Tibial nerve (tissue), 4 donors: ENCODE measurements at regions not wholly inside any gene's neighbourhood (a gene's known extent, or its start where the extent isn't known, plus 50 kb on each side); places are given as distances from the start of the nearest gene placed in this dataset.

Experiments
- DNase-seq, 2 donors: peaks; one replicate each; pipeline ENCODE4 v3.0.0-alpha.2; 2019; ENCODE audit warnings: low spot score in 2 of 2
- H3K27ac ChIP-seq, 4 donors: fragments of 200-600 bp; sonication (generic) in 3 of 4; one replicate each; pipeline ENCODE4 v1.5.1; 2017 to 2019; ENCODE audit warnings: mild to moderate bottlenecking in 1 of 4
- H3K27me3 ChIP-seq, 2 donors: fragments of 200-600 bp; sonication (generic) in 1 of 2; one replicate each; pipeline versions ENCODE4 v1.5.1 to v1.6.0; 2017 to 2019
- H3K36me3 ChIP-seq, 3 donors: fragments of 200-600 bp; sonication (generic); one replicate each; pipeline ENCODE4 v1.5.1; 2018 to 2019
- H3K4me1 ChIP-seq, 4 donors: fragments of 200-600 bp; sonication (generic) in 3 of 4; one replicate each; pipeline ENCODE4 v1.5.1; 2017 to 2019
- H3K4me3 ChIP-seq, 4 donors: fragments of 200-600 bp; sonication (generic) in 3 of 4; one replicate each; pipeline ENCODE4 v1.5.1; 2017 to 2019; ENCODE audit warnings: mild to moderate bottlenecking in 1 of 4, moderate library complexity in 1 of 4
- H3K9me3 ChIP-seq, 4 donors: fragments of 200-600 bp; sonication (generic) in 3 of 4; one replicate each; pipeline ENCODE4 v1.5.1; 2017 to 2019
- CTCF ChIP-seq, 5 experiments: fragments of 200-600 bp in 3 of 5; fragments of 450-650 bp in 2 of 5; sonication (generic) in 3 of 5; IDR thresholded peaks; one replicate each; pipeline ENCODE4 v1.5.1; 2016 to 2019; ENCODE audit warnings: antibody characterized with exemption in 5 of 5, mild to moderate bottlenecking in 3 of 5, moderate library complexity in 2 of 5
- EP300 ChIP-seq, 2 donors: sonication (generic); formaldehyde crosslinking; IDR thresholded peaks; one replicate each; pipeline ENCODE4 v1.6.1; 2017; ENCODE audit warnings: antibody characterized with exemption in 2 of 2, mild to moderate bottlenecking in 1 of 2
- POLR2A ChIP-seq, 2 donors: fragments of 450-650 bp; IDR thresholded peaks; one replicate each; pipeline ENCODE4 v1.6.1; 2017; ENCODE audit warnings: antibody characterized with exemption in 2 of 2, mild to moderate bottlenecking in 2 of 2, moderate library complexity in 2 of 2
- WGBS, 2 donors: methylation state at CpG; one replicate each; pipeline ENCODE4 v1.1.5; 2018; 5-methylcytosine and 5-hydroxymethylcytosine counted together

DNA sequence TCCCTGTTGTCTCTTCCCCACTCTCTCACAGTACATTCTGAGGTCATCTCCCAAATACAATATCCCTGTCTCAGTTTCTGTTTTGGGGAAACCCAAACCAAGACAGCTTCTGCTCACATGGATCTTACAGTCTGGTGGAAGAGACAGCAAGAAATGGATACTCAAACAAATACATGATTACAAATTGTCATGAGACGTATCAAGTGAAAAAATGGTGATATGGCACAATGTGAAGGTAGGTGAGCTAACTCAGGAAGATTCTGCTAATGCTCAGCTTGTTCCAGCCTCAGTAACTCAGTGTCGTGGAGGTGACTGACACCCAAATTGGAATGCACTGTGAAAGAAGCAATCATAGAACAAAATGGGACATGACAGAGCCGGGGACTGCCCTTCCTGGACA is 68.3 kb downstream of the CHST1 start:
- 72 to 74% methylated on average over 3 of the region's 3 CpGs for WGBS, 2 donors
- no peaks in the 10 kb centered on the region for H3K36me3 ChIP-seq
- H3K4me3 ChIP-seq, result no peak overlapping the region
- no peaks in the 10 kb centered on the region for H3K4me1 ChIP-seq
- peaks cover 0 to 3% of the 10 kb centered on the region in 2 donors for H3K27me3 ChIP-seq
- TF ChIP-seq POLR2A (IDR thresholded peaks at IDR 0.05), result no peak
- TF ChIP-seq CTCF (IDR thresholded peaks at IDR 0.05), result no peak
- no peak overlapping the region for H3K27ac ChIP-seq
- peaks cover 0 to 5% (median 0%) of the 10 kb centered on the region in 4 donors for H3K9me3 ChIP-seq
- DNase-seq, result no peak

- DNase-seq, result no peak
- Histone ChIP-seq H3K27ac (no peak overlapping the region), H3K4me3 (no peak overlapping the region), H3K27me3 (peaks cover 0 to 3% of the 10 kb centered on the region in 2 donors), H3K36me3 (no peaks in the 10 kb centered on the region), H3K9me3 (peaks cover 0 to 5% (median 0%) of the 10 kb centered on the region in 4 donors), H3K4me1 (no peaks in the 10 kb centered on the region)
- TF ChIP-seq POLR2A (IDR thresholded peaks at IDR 0.05) (no peak), CTCF (IDR thresholded peaks at IDR 0.05) (no peak), EP300 (IDR thresholded peaks at IDR 0.05) (no peak)
- WGBS, 2 donors, result 67 to 69% methylated on average over 6 of the region's 6 CpGs
Measured at GRCh38 chr11:45596571-45596970, 68.9 kb downstream of the CHST1 start.

DNA sequence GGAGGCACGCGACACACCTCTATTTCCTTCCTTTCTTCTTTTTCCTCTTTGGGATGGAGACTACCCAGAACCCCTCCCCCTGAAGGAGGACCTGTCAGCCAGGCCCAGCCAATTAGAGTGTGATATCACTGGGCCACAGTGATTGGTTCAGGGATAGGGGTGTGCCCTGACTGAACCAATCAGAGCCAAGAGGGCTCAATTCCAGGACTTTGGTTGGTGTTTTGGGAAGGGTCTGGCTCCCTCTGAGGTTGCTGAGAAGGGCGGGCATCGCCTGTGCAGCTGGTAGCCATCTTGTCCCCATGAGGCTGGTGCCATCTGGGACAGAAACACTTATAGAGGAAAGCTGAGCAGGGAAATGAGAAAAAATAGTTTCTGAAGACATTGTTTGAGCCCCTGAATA is 71.4 kb downstream of the CHST1 start:
- TF ChIP-seq EP300 (IDR thresholded peaks at IDR 0.05) (no peak), POLR2A (IDR thresholded peaks at IDR 0.05) (no peak), CTCF (IDR thresholded peaks at IDR 0.05) (no peak)
- H3K27me3 ChIP-seq, result peaks cover 0 to 3% of the 10 kb centered on the region in 2 donors
- DNase-seq, result no peak
- whole genome bisulfite sequencing, 2 donors, result 92 to 94% methylated on average over 4 of the region's 4 CpGs
- no peaks in the 10 kb centered on the region for H3K9me3 ChIP-seq
- no peaks in the 10 kb centered on the region for H3K4me1 ChIP-seq
- no peak overlapping the region for H3K4me3 ChIP-seq
- H3K27ac ChIP-seq, result no peak overlapping the region
- H3K36me3 ChIP-seq, result no peaks in the 10 kb centered on the region

GRCh38 chr11:45592636-45593035 is 72.8 kb downstream of the CHST1 start:
- H3K9me3 ChIP-seq, result no peaks in the 10 kb centered on the region
- no peaks in the 10 kb centered on the region for H3K27me3 ChIP-seq
- no peak overlapping the region for H3K27ac ChIP-seq
- WGBS, 2 donors, result 58% methylated on average over 6 of the region's 6 CpGs
- no peaks in the 10 kb centered on the region for H3K36me3 ChIP-seq
- no peak for DNase-seq
- H3K4me1 ChIP-seq, result no peaks in the 10 kb centered on the region
- no peak overlapping the region for H3K4me3 ChIP-seq
- TF ChIP-seq EP300 (IDR thresholded peaks at IDR 0.05) (no peak), POLR2A (IDR thresholded peaks at IDR 0.05) (no peak), CTCF (IDR thresholded peaks at IDR 0.05) (no peak)

DNA sequence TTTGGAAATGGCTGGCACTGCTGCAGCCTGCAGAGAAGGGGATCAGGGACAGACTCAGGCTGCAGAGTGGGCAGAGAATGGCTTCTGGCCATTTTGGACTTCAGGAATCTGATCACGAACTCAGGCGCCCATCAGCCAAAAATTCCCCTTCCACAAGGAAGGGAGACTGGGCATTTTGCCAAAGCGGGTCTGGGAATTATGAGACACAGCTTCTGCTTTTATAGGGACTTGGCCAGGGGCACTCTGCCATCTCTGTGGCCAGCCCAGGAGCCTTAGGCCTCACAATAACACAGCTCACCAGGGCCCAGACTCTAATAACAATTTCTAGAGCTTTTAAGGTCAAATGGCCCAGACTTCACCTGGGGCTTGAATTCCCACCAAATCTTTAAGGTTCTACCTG is 74.7 kb downstream of the CHST1 start:
- Histone ChIP-seq H3K9me3 (no peaks in the 10 kb centered on the region), H3K27ac (no peak overlapping the region), H3K4me1 (no peaks in the 10 kb centered on the region), H3K36me3 (no peaks in the 10 kb centered on the region), H3K4me3 (no peak overlapping the region), H3K27me3 (no peaks in the 10 kb centered on the region)
- 24 to 43% methylated on average over 3 of the region's 3 CpGs for WGBS, 2 donors
- no peak for TF ChIP-seq POLR2A (IDR thresholded peaks at IDR 0.05)
- no peak for DNase-seq

- TF ChIP-seq POLR2A (IDR thresholded peaks at IDR 0.05) (no peak), CTCF (IDR thresholded peaks at IDR 0.05) (no peak), EP300 (IDR thresholded peaks at IDR 0.05) (no peak)
- no peak overlapping the region for H3K27ac ChIP-seq
- H3K27me3 ChIP-seq, result no peaks in the 10 kb centered on the region
- no peaks in the 10 kb centered on the region for H3K36me3 ChIP-seq
- H3K4me3 ChIP-seq, result no peak overlapping the region
- H3K4me1 ChIP-seq, result no peaks in the 10 kb centered on the region
- no peaks in the 10 kb centered on the region for H3K9me3 ChIP-seq
- 54 to 55% methylated on average over 5 of the region's 5 CpGs for WGBS, 2 donors
- DNase-seq, result no peak
Measured at GRCh38 chr11:45585205-45585604, 80.2 kb downstream of the CHST1 start.
